22Rv1 (cell line): ENCODE measurements at regions not wholly inside any gene's neighbourhood (a gene's known extent, or its start where the extent isn't known, plus 50 kb on each side); places are given as distances from the start of the nearest gene placed in this dataset.

ENCODE experiments used
- ZFX ChIP-seq: fragments of 450-650 bp; IDR thresholded peaks from 2 replicates; pipeline ENCODE4 v1.6.1; 2017; ENCODE audit warnings: antibody characterized with exemption, borderline replicate concordance
- TF ChIP-seq, protein P1 (sequence below): fragments of 450-650 bp; IDR thresholded peaks from 2 replicates; pipeline ENCODE4 v1.5.1; 2017; ENCODE audit warnings: mild to moderate bottlenecking

DNA sequence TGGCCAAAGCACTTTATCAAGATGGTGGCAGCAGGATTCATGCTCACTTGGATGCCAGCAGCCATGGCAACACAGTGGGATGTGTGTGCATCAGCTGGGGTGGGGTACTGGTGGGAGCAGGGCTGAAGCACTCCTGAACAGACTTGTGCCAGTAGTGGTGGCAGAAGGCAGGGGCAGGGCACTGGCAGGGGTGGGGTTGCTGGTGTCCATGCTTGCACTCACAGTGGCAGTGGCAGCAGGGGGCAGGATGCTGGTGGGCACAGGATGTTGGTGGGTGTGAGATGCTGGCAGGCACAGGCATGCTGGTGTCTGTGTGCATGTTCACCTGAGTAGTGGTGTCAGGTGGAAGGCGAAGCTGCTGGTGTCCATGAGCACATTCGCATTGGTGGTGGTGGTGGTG lies 161.0 kb upstream of the PMFBP1 start:
- TF ChIP-seq, protein P1, sequence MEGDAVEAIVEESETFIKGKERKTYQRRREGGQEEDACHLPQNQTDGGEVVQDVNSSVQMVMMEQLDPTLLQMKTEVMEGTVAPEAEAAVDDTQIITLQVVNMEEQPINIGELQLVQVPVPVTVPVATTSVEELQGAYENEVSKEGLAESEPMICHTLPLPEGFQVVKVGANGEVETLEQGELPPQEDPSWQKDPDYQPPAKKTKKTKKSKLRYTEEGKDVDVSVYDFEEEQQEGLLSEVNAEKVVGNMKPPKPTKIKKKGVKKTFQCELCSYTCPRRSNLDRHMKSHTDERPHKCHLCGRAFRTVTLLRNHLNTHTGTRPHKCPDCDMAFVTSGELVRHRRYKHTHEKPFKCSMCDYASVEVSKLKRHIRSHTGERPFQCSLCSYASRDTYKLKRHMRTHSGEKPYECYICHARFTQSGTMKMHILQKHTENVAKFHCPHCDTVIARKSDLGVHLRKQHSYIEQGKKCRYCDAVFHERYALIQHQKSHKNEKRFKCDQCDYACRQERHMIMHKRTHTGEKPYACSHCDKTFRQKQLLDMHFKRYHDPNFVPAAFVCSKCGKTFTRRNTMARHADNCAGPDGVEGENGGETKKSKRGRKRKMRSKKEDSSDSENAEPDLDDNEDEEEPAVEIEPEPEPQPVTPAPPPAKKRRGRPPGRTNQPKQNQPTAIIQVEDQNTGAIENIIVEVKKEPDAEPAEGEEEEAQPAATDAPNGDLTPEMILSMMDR: no peak
- TF ChIP-seq ZFX: no peak
